WERI-Rb-1 (cell line): ENCODE measurements at regions not wholly inside any gene's neighbourhood (a gene's known extent, or its start where the extent isn't known, plus 50 kb on each side); places are given as distances from the start of the nearest gene placed in this dataset.

Experiments
- DNase-seq: peaks from one replicate; pipeline ENCODE4 v3.0.0-alpha.2; 2020
- H3K27ac ChIP-seq: fragments of 250-450 bp; sonication (Bioruptor Pico); 2 replicates; pipeline ENCODE4 v1.5.1; 2020; ENCODE audit warnings: mild to moderate bottlenecking, moderate library complexity
- H3K27me3 ChIP-seq: fragments of 250-450 bp; sonication (Bioruptor Pico); 2 replicates; pipeline ENCODE4 v1.5.1; 2021; ENCODE audit warnings: mild to moderate bottlenecking, low read depth, moderate library complexity; ENCODE audit not compliant: insufficient read depth, severe bottlenecking
- H3K36me3 ChIP-seq: fragments of 250-450 bp; sonication (Bioruptor Pico); 2 replicates; pipeline ENCODE4 v1.5.1; 2020; ENCODE audit warnings: mild to moderate bottlenecking, moderate library complexity
- H3K4me3 ChIP-seq: 2 replicates; pipeline ENCODE4 v1.5.1; 2011; ENCODE audit warnings: low read depth, mild to moderate bottlenecking, control low read depth, low read length
- H3K9me3 ChIP-seq: fragments of 250-450 bp; sonication (Bioruptor Pico); 2 replicates; pipeline ENCODE4 v1.5.1; 2021; ENCODE audit warnings: mild to moderate bottlenecking, moderate library complexity; ENCODE audit not compliant: severe bottlenecking
- TF ChIP-seq, protein P1 (sequence below): IDR thresholded peaks from 2 replicates; pipeline ENCODE4 v1.5.1; 2011; ENCODE audit warnings: low read depth, mild to moderate bottlenecking, control low read depth, inconsistent platforms, low read length

DNA sequence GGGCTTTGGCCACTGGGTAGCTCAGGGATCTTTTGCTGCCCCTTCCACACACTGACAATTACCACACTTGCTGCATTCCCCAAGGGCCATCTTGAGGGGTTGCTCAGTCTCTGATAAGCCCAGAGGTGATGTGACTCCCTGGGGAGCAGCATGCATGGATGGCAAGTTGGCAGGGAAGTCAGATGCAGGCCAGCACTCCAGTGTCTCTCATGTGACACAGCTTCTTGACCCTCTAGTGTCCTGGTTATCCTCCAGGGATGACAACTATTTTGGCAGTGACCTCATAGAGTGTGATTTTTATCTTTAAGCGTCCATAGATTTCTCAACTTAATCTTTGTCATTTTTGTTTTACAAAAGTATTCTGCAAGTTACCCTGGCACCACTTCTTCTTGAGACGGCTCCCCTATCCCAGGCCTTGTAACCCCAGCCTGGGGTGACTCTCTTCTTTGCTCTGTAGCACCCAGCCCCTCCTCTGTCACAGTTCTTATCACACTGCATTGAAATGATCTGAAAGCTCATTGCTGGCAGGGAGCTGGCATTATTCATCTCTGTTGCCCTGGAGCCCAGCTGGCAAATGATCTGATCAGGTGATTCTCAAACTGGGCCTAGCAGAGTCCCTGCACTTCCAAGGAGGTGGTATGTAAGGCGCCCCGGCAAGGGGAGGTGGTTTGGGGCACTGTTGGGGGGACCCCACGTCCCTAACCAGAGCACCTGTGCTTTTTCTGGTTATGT, 72.6 kb downstream of the TENT5C start:
- no peaks in the 10 kb centered on the region for H3K9me3 ChIP-seq
- H3K36me3 ChIP-seq, result no peaks in the 10 kb centered on the region
- no peak overlapping the region for H3K4me3 ChIP-seq
- TF ChIP-seq, protein P1, sequence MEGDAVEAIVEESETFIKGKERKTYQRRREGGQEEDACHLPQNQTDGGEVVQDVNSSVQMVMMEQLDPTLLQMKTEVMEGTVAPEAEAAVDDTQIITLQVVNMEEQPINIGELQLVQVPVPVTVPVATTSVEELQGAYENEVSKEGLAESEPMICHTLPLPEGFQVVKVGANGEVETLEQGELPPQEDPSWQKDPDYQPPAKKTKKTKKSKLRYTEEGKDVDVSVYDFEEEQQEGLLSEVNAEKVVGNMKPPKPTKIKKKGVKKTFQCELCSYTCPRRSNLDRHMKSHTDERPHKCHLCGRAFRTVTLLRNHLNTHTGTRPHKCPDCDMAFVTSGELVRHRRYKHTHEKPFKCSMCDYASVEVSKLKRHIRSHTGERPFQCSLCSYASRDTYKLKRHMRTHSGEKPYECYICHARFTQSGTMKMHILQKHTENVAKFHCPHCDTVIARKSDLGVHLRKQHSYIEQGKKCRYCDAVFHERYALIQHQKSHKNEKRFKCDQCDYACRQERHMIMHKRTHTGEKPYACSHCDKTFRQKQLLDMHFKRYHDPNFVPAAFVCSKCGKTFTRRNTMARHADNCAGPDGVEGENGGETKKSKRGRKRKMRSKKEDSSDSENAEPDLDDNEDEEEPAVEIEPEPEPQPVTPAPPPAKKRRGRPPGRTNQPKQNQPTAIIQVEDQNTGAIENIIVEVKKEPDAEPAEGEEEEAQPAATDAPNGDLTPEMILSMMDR, result no peak
- DNase-seq, result no peak
- no peaks in the 10 kb centered on the region for H3K27me3 ChIP-seq
- H3K27ac ChIP-seq, result no peak overlapping the region

DNA sequence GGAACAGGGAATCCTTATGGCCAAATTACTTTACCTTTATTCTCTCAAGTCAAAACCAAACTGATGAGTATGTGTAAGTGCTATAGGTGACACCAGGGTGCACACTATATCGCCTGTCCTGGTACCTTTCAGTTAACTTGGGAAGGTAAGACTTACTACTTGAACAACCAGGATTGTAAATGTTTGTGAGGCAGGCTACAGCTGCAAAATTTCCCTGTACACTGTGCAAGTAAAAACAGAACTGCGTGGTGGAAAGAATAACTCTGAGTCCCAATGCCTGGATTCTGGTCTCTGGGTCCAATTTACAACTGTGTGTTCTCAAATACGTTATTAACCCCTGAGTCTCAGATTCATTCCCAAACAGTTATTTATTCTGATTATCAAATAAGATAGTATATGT, 73.5 kb downstream of the TENT5C start:
- H3K36me3 ChIP-seq, result no peaks in the 10 kb centered on the region
- no peak for DNase-seq

DNA sequence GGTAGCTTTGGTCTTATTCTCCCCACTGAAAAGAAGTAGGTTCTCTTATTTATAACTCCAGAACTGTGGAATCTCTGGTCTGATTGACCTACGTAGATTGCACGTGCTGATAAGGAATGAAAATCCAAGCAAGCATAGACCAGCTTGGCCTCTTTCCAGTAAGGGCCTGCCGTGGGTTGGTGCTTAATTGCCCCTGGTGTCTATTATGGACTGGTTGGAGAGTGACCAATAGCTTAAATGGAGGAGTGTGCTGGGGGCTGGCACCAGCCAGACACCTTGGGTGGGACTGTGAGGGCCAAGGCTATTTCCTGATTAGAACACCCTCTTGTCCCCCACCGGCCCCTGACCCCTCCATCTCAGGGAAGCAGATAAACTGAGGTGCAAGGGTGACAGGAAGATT, 74.0 kb downstream of the TENT5C start:
- TF ChIP-seq, protein P1, result no peak
- no peak for DNase-seq
- H3K27me3 ChIP-seq, result no peaks in the 10 kb centered on the region

More for the DNA sequence above, 73.5 kb downstream of the TENT5C start:
- TF ChIP-seq, protein P1, result no peak
- Histone ChIP-seq H3K27ac (no peak overlapping the region), H3K9me3 (no peaks in the 10 kb centered on the region), H3K27me3 (no peaks in the 10 kb centered on the region), H3K4me3 (no peak overlapping the region)

DNA sequence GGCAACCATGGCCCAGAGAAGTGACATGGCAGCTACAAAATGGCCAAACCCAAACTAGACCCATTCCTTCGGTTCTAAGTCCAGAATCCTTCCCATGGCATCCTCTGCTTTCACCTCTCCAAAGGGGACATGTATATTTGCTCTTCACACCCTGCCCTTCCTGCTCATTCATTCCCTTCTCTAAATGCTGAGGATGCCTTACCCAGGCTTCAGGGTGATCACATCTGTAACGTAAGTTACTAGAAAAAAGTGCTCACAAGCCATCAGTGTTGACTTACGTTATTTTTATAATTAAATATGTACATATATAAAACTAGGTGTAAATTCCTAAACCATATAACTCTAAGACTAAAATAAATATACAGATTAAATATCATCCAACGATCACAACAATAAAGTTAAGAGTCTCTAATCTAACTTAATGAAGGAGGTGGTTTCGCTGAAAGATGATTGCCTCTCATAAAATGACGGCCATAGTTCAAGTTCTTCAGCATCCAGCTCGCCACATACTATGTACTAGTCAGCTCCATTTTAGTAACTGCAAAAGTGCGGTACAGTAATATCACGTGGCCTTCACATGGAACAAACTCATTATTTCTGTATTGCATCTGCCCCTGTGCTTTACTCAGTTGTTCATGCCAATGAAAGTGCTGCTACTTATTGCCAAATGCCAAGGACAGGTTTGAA, 74.6 kb downstream of the TENT5C start:
- TF ChIP-seq, protein P1, result no peak
- no peak for DNase-seq
- H3K27ac ChIP-seq, result no peak overlapping the region
- no peaks in the 10 kb centered on the region for H3K27me3 ChIP-seq
- H3K9me3 ChIP-seq, result no peaks in the 10 kb centered on the region
- no peaks in the 10 kb centered on the region for H3K36me3 ChIP-seq
- no peak overlapping the region for H3K4me3 ChIP-seq

More for the DNA sequence above, 74.0 kb downstream of the TENT5C start:
- Histone ChIP-seq H3K36me3 (no peaks in the 10 kb centered on the region), H3K4me3 (no peak overlapping the region), H3K27ac (no peak overlapping the region), H3K9me3 (no peaks in the 10 kb centered on the region)

DNA sequence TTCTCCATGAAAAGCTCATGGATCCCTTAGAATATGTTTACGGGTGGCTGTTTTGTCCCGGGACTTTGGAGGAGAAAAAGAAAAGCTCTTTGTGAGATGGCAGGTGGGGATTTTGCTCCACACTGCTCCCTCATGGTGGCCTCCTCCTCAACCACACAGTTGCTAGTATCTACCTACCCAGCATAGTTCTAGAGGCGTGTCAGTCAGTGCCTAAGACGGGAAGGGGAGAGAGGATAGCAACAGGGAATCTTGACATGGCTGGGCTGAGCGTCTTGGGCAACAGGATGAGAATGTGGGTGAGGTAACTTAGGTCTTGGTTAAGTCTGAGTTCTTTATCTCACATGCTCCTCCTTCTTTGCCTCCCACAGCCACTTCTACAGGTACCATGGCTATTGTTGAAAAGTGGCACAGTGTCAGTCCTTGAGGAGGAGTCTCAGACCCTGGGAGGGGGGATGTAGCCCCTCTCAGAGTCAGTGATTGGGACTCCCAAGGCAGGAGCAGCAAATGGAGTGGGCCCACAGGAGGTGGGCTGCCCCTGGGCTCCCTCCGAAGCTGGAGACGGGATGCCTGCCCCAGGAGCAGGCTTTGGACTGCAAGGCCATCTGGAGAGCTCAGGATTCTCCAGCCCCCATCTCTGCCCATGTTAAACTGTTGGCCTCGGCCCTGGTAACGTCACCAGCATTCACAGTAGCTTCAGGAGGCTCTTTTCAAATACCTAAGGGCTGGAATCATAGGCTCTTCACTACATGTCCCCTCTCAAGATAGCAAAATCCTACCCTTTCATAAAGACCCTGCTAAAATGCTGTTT, 75.4 kb downstream of the TENT5C start:
- H3K9me3 ChIP-seq, result no peaks in the 10 kb centered on the region
- no peak overlapping the region for H3K27ac ChIP-seq
- H3K36me3 ChIP-seq, result no peaks in the 10 kb centered on the region
- TF ChIP-seq, protein P1, result no peak
- no peak overlapping the region for H3K4me3 ChIP-seq
- no peak for DNase-seq
- no peaks in the 10 kb centered on the region for H3K27me3 ChIP-seq
